SK-N-MC (cell line): ENCODE measurements at regions not wholly inside any gene's neighbourhood (a gene's known extent, or its start where the extent isn't known, plus 50 kb on each side); places are given as distances from the start of the nearest gene placed in this dataset.

ENCODE experiments used
- EZH2 ChIP-seq: fragments of 200-600 bp; sonication (generic); IDR thresholded peaks from one replicate; pipeline ENCODE4 v1.6.1; 2017; ENCODE audit warnings: antibody characterized with exemption
- FOXP2 ChIP-seq: optimal IDR thresholded peaks from 2 replicates; pipeline ENCODE3; 2011; ENCODE audit warnings: mild to moderate bottlenecking, moderate library complexity; ENCODE audit not compliant: insufficient read depth; ENCODE audit errors: extremely low read length, control extremely low read depth
- POLR2AphosphoS5 ChIP-seq: IDR thresholded peaks from 2 replicates; pipeline ENCODE4 v1.6.1; 2012; ENCODE audit warnings: mild to moderate bottlenecking, low read depth, low read length, borderline replicate concordance

GRCh38 chr1:99595441-99595840 is 50.5 kb upstream of the PALMD start:
- no peak for TF ChIP-seq EZH2
- no peak for TF ChIP-seq POLR2AphosphoS5
- TF ChIP-seq FOXP2, result no peak
